Keratinocyte (primary cell): ENCODE measurements at regions not wholly inside any gene's neighbourhood (a gene's known extent, or its start where the extent isn't known, plus 50 kb on each side); places are given as distances from the start of the nearest gene placed in this dataset.

Experiments used
- EZH2 ChIP-seq: IDR thresholded peaks from one replicate; pipeline ENCODE4 v1.6.1; 2012; ENCODE audit warnings: inconsistent platforms, mild to moderate bottlenecking, low read length, moderate library complexity
- TF ChIP-seq, protein P1 (sequence below), 3 experiments: IDR thresholded peaks in 1 of 3; conservative IDR thresholded peaks in 1 of 3; optimal IDR thresholded peaks in 1 of 3; 2 replicates in 2 of 3; 3 replicates in 1 of 3; pipeline versions ENCODE3 to v1.5.1; 2011; ENCODE audit warnings: low read length in 3 of 3, mild to moderate bottlenecking in 3 of 3, moderate library complexity in 2 of 3, control low read depth in 1 of 3, inconsistent platforms in 1 of 3; ENCODE audit not compliant: insufficient read depth in 2 of 3; ENCODE audit errors: extremely low read depth in 1 of 3

DNA sequence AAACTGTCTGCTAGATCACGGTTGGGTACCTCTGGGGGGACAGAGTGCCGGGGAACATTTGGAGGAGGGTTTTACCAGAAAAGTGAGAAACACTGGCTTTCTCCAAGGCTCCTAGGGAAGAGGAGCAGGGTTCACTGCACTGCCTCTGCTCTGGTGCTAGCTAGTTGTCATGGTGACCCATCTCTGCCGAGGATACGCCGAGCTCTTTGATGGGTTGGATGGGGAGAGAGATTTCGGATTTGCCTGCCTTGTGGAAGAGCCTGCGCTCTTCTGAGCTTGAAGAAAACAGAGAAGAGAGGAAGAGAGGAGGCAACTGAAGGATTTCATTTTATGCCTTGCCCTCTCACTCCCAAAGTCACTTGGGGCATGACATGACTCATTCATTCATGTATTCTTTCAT, 92.1 kb downstream of the NAV1 start:
- no peak for TF ChIP-seq EZH2
- TF ChIP-seq, protein P1, sequence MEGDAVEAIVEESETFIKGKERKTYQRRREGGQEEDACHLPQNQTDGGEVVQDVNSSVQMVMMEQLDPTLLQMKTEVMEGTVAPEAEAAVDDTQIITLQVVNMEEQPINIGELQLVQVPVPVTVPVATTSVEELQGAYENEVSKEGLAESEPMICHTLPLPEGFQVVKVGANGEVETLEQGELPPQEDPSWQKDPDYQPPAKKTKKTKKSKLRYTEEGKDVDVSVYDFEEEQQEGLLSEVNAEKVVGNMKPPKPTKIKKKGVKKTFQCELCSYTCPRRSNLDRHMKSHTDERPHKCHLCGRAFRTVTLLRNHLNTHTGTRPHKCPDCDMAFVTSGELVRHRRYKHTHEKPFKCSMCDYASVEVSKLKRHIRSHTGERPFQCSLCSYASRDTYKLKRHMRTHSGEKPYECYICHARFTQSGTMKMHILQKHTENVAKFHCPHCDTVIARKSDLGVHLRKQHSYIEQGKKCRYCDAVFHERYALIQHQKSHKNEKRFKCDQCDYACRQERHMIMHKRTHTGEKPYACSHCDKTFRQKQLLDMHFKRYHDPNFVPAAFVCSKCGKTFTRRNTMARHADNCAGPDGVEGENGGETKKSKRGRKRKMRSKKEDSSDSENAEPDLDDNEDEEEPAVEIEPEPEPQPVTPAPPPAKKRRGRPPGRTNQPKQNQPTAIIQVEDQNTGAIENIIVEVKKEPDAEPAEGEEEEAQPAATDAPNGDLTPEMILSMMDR (optimal IDR thresholded peaks at IDR 0.05 in 1 of 3, IDR thresholded peaks at IDR 0.05 in 1 of 3, conservative IDR thresholded peaks at IDR 0.05 in 1 of 3; ENCODE audit: extremely low read depth in 1 of 3, insufficient read depth in 2 of 3, low read length in 3 of 3): no peak
